OCI-LY3 (cell line): ENCODE measurements at regions not wholly inside any gene's neighbourhood (a gene's known extent, or its start where the extent isn't known, plus 50 kb on each side); places are given as distances from the start of the nearest gene placed in this dataset.

Experiments used
- EZH2phosphoT487 ChIP-seq: fragments of 200-600 bp; shearing (Covaris generic); IDR thresholded peaks from 2 replicates; pipeline ENCODE4 v1.6.1; 2018; ENCODE audit warnings: antibody characterized with exemption, mixed run types, low read depth
- TF ChIP-seq, protein P1 (sequence below): fragments of 200-600, 300-600 bp; sonication (generic); IDR thresholded peaks from 2 replicates; pipeline ENCODE4 v1.5.1; 2014; ENCODE audit warnings: antibody characterized with exemption, low read length, low read depth

DNA sequence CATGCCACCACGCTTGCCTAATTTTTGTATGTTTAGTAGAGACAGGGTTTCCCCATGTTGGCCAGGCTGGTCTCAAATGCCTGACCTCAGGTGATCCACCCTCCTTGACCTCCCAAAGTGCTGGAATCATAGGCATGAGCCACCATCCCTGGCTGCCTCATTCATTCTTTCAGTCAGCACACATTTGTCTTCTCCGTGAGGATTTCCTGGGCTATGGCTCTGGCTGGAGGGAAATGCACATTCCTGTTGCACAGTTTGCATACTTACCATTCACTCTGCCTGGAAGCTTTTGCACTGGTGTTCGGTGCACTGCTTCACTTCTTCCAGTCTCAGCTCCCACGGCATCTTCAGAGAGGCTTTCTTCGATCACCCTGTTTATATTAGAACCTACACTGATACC lies 267.8 kb downstream of the STIM2 start:
- TF ChIP-seq, protein P1, sequence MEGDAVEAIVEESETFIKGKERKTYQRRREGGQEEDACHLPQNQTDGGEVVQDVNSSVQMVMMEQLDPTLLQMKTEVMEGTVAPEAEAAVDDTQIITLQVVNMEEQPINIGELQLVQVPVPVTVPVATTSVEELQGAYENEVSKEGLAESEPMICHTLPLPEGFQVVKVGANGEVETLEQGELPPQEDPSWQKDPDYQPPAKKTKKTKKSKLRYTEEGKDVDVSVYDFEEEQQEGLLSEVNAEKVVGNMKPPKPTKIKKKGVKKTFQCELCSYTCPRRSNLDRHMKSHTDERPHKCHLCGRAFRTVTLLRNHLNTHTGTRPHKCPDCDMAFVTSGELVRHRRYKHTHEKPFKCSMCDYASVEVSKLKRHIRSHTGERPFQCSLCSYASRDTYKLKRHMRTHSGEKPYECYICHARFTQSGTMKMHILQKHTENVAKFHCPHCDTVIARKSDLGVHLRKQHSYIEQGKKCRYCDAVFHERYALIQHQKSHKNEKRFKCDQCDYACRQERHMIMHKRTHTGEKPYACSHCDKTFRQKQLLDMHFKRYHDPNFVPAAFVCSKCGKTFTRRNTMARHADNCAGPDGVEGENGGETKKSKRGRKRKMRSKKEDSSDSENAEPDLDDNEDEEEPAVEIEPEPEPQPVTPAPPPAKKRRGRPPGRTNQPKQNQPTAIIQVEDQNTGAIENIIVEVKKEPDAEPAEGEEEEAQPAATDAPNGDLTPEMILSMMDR, result no peak
- no peak for TF ChIP-seq EZH2phosphoT487
